ENCODE measurements at regions not wholly inside any gene's neighbourhood (a gene's known extent, or its start where the extent isn't known, plus 50 kb on each side); places are given as distances from the start of the nearest gene placed in this dataset.

- TF ChIP-seq GATA2 (IDR thresholded peaks at IDR 0.05; ENCODE audit: low read depth, low read length), result no peak
- TF ChIP-seq GATA3 (IDR thresholded peaks at IDR 0.05; ENCODE audit: low read depth, low read length), result no peak
Observed at GRCh38 chr18:24989760-24990593, 362.0 kb downstream of the ZNF521 start.
